OCI-LY7 (cell line): ENCODE measurements at regions not wholly inside any gene's neighbourhood (a gene's known extent, or its start where the extent isn't known, plus 50 kb on each side); places are given as distances from the start of the nearest gene placed in this dataset.
"Not testable (repeated sequence)": the region's sequence is repeated elsewhere in the genome, so short reads cannot be mapped to it uniquely, and the experiment has no call there.

ENCODE experiments used
- EZH2phosphoT487 ChIP-seq: fragments of 200-600 bp; sonication (generic); IDR thresholded peaks from 2 replicates; pipeline ENCODE4 v1.6.1; 2018; ENCODE audit warnings: low read depth, borderline replicate concordance, mild to moderate bottlenecking, mixed run types, antibody characterized with exemption, low read length, moderate library complexity, mixed read lengths
- TF ChIP-seq, protein P1 (sequence below): fragments of 200-600 bp; sonication (generic); conservative IDR thresholded peaks from 2 replicates; pipeline ENCODE4 v1.5.1; 2014; ENCODE audit warnings: mild to moderate bottlenecking, antibody characterized with exemption, low read length, moderate library complexity, mixed read lengths

DNA sequence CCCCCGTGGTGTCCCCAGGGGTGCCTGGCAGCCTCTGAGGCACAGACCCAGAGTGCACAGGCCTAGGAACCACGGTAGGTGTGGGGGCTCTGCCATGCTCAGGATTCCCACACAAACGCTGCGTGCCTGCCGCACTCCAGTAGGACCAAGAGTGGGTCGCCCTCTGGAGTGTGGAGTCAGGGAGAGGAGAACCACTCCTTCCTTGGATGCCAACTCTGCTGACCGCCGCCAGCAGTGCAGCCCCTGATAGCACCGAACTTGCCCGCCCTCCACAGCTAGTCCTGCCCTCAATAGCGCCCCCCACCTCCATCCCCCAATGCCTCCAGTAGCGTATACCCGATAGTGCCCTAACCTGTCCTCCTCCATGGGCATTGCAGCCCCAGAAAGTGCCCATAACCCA, 402.0 kb downstream of the ZNF33B start:
- TF ChIP-seq, protein P1, sequence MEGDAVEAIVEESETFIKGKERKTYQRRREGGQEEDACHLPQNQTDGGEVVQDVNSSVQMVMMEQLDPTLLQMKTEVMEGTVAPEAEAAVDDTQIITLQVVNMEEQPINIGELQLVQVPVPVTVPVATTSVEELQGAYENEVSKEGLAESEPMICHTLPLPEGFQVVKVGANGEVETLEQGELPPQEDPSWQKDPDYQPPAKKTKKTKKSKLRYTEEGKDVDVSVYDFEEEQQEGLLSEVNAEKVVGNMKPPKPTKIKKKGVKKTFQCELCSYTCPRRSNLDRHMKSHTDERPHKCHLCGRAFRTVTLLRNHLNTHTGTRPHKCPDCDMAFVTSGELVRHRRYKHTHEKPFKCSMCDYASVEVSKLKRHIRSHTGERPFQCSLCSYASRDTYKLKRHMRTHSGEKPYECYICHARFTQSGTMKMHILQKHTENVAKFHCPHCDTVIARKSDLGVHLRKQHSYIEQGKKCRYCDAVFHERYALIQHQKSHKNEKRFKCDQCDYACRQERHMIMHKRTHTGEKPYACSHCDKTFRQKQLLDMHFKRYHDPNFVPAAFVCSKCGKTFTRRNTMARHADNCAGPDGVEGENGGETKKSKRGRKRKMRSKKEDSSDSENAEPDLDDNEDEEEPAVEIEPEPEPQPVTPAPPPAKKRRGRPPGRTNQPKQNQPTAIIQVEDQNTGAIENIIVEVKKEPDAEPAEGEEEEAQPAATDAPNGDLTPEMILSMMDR: not testable (repeated sequence)
- TF ChIP-seq EZH2phosphoT487: not testable (repeated sequence)
